Lung (tissue), 11 donors: ENCODE measurements at regions not wholly inside any gene's neighbourhood (a gene's known extent, or its start where the extent isn't known, plus 50 kb on each side); places are given as distances from the start of the nearest gene placed in this dataset.
A peak's percentile ranks its signal among the peaks of the same experiment; 100 is the strongest.

ENCODE experiments used
- ATAC-seq: fragments of 200-7000 bp; cut with Tn5 transposase; one replicate; pipeline ENCODE4 v1.9.1; 2020; ENCODE audit warnings: moderate number of reproducible peaks; ENCODE audit not compliant: insufficient read depth, low FRiP score
- DNase-seq, 3 donors: peaks; one replicate each; pipeline ENCODE4 v3.0.0-alpha.2; 2013 to 2017
- H3K27ac ChIP-seq, 2 donors: one replicate each; pipeline ENCODE4 v1.5.1; 2013; ENCODE audit warnings: mild to moderate bottlenecking in 2 of 2, moderate library complexity in 2 of 2, control low read depth in 1 of 2, inconsistent platforms in 1 of 2, low read depth in 1 of 2, low read length in 1 of 2
- H3K27me3 ChIP-seq, 3 donors: one replicate each; pipeline ENCODE4 v1.5.1; 2013; ENCODE audit warnings: low read length in 2 of 3; ENCODE audit not compliant: control insufficient read depth in 3 of 3, insufficient read depth in 3 of 3
- H3K36me3 ChIP-seq, 4 donors: one replicate each; pipeline ENCODE4 v1.5.1; 2013; ENCODE audit warnings: low read length in 4 of 4, mild to moderate bottlenecking in 1 of 4, moderate library complexity in 1 of 4; ENCODE audit not compliant: control insufficient read depth in 4 of 4, insufficient read depth in 4 of 4
- H3K4me1 ChIP-seq, 5 donors: one replicate each; pipeline ENCODE4 v1.5.1; 2013; ENCODE audit warnings: low read length in 5 of 5, mild to moderate bottlenecking in 2 of 5, moderate library complexity in 1 of 5; ENCODE audit not compliant: control insufficient read depth in 5 of 5, insufficient read depth in 5 of 5
- H3K4me3 ChIP-seq: one replicate; pipeline ENCODE4 v1.5.1; 2013; ENCODE audit warnings: mild to moderate bottlenecking, control low read depth, moderate library complexity
- H3K9ac ChIP-seq, 2 donors: one replicate each; pipeline ENCODE4 v1.5.1; 2013; ENCODE audit warnings: low read length in 2 of 2, control low read depth in 1 of 2; ENCODE audit not compliant: insufficient read depth in 1 of 2
- H3K9me3 ChIP-seq, 4 donors: one replicate each; pipeline ENCODE4 v1.5.1; 2013; ENCODE audit warnings: low read length in 3 of 4, mild to moderate bottlenecking in 1 of 4, moderate library complexity in 1 of 4; ENCODE audit not compliant: control insufficient read depth in 4 of 4, insufficient read depth in 3 of 4
- WGBS, 2 donors: extraction: QIAGEN DNeasy Blood & Tissue Kit; methylation state at CpG; one replicate each; pipeline ENCODE4 v1.1.7; 2013; 5-methylcytosine and 5-hydroxymethylcytosine counted together
- TF ChIP-seq, protein P1 (sequence below): IDR thresholded peaks from 2 replicates; pipeline ENCODE4 v1.5.1; 2012; ENCODE audit warnings: mild to moderate bottlenecking; ENCODE audit errors: control extremely low read depth, extremely low read depth
- donor health status: control.
- donor health status: control.
- donor health status: Bipolar disorder and iron deficiency.
- donor health status: healthy.
- donor health status: DM: yes; HTN: yes; CAD: no.

DNA sequence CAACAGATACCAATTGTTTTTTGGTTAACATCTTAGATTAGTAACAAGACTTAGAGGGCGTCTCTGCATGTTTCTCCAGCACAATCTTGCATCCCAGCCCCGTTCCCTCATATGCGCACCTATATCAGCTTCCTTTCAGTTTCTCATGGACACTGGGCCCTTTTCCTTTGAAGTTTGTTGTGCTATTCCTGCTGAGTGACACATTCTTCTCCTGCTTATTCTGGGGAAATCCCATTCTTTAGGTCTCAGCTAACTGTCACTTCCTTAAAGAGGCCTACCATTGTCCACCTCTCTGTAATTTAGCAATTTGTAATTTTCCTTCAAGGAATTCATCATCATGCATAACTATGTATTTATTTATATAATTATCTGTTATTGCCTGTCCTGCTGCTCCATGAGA lies 110.3 kb upstream of the STEAP1B start:
- H3K9me3 ChIP-seq: no peaks in the 10 kb centered on the region
- 87 to 89% methylated on average over 3 of the region's 3 CpGs for WGBS, 2 donors
- peaks cover 0 to 27% (median 0%) of the 10 kb centered on the region in 5 donors for H3K4me1 ChIP-seq
- no peaks in the 10 kb centered on the region for H3K27me3 ChIP-seq
- no peak for DNase-seq
- TF ChIP-seq, protein P1, sequence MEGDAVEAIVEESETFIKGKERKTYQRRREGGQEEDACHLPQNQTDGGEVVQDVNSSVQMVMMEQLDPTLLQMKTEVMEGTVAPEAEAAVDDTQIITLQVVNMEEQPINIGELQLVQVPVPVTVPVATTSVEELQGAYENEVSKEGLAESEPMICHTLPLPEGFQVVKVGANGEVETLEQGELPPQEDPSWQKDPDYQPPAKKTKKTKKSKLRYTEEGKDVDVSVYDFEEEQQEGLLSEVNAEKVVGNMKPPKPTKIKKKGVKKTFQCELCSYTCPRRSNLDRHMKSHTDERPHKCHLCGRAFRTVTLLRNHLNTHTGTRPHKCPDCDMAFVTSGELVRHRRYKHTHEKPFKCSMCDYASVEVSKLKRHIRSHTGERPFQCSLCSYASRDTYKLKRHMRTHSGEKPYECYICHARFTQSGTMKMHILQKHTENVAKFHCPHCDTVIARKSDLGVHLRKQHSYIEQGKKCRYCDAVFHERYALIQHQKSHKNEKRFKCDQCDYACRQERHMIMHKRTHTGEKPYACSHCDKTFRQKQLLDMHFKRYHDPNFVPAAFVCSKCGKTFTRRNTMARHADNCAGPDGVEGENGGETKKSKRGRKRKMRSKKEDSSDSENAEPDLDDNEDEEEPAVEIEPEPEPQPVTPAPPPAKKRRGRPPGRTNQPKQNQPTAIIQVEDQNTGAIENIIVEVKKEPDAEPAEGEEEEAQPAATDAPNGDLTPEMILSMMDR: no peak
- H3K9ac ChIP-seq: no peak overlapping the region
- H3K4me3 ChIP-seq: no peak overlapping the region
- H3K36me3 ChIP-seq: no peaks in the 10 kb centered on the region
- no peak for ATAC-seq
- H3K27ac ChIP-seq: no peak overlapping the region

DNA sequence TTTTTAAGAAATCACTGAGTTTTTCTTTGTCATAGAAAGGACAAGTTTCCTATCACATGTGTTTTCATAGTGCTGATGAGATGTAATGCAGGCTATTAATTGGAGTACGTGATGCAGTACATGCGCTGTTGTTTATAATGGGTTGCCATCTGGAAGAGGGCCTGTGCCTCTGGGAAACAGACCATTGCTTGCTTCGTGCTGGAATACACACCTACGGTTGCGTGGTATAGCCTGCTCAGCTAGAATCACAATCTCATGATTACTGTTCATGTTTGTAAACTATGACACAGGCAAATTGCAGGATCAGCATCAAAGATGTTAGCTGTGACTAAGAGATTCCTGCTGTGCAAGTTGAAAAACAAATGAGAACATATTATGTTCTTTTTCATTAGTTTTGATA lies 107.2 kb upstream of the STEAP1B start:
- Histone ChIP-seq H3K27me3 (no peaks in the 10 kb centered on the region), H3K9ac (no peak overlapping the region), H3K4me1 (peaks cover 0 to 26% (median 0%) of the 10 kb centered on the region in 5 donors), H3K27ac (no peak overlapping the region), H3K4me3 (no peak overlapping the region), H3K36me3 (no peaks in the 10 kb centered on the region), H3K9me3 (no peaks in the 10 kb centered on the region)
- ATAC-seq: no peak
- TF ChIP-seq, protein P1: no peak
- WGBS, 2 donors: 78 to 92% methylated on average over 5 of the region's 5 CpGs
- peak; percentile 58 to 91 (median 81) for DNase-seq

DNA sequence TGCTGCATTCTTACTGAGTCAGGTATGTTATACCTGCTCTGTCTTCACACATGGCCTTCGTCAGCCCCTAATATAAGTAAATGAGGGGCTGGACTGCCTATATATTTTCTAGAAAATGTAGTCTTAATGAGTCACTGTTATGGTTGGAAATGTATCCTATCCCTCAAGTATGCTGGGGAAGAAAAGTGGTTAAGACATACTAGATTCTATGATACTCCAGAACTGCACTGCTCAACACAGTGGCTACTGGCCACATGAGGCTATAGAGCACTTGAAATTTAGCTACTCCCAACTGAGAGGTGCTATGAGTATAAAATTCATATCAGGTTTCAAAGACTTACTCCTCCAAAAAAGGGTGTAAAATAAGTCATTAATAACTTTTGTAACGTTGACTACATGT lies 104.3 kb upstream of the STEAP1B start:
- no peaks in the 10 kb centered on the region for H3K36me3 ChIP-seq
- H3K27me3 ChIP-seq: no peaks in the 10 kb centered on the region
- H3K4me3 ChIP-seq: no peak overlapping the region
- no peak overlapping the region for H3K9ac ChIP-seq
- no peaks in the 10 kb centered on the region for H3K9me3 ChIP-seq
- 83 to 89% methylated on average over 2 of the region's 2 CpGs for WGBS, 2 donors
- ATAC-seq (no peak), DNase-seq (no peak)
- H3K27ac ChIP-seq: no peak overlapping the region
- peaks cover 0 to 22% (median 3%) of the 10 kb centered on the region in 5 donors for H3K4me1 ChIP-seq
- TF ChIP-seq, protein P1: no peak

DNA sequence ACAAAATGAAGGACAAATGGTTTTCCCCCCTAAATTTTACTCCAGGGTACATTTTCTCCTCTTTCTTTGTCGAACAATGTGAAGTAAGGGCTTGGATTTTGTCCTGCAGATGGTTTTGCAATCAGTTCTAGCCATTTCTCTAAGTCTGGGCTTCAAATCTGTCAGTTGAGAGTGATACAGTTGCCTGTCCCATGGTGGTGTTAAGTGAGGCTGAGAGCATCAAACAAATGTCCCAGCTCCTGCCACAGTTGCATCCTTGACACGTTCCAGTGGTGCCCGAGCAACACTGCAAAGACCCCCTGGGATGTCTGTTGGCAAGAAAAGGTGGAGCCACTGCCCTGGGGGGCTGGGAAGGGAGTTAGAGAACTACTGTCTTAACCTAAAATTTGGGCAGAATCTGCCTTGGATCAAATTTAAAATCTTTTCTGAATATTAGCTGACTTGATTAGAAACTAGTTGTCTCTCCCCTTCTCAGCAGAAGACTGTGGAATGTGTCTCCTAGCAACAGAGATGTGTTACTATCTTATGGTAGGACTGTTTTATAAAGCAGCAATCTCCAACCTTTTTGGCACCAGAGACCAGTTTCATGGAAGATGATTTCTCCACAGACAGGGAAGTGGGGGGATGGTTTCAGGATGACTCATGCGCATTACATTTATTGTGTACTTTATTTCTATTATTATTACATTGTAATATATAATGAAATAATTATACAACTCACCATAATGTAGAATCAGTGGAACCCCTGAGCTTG lies 102.0 kb upstream of the STEAP1B start:
- DNase-seq (peak; percentile 27 to 69 (median 65)), ATAC-seq (peak; percentile 11)
- Histone ChIP-seq H3K4me1 (peaks cover 0 to 11% (median 3%) of the 10 kb centered on the region in 5 donors), H3K9me3 (no peaks in the 10 kb centered on the region), H3K27ac (no peak overlapping the region), H3K27me3 (no peaks in the 10 kb centered on the region), H3K4me3 (no peak overlapping the region), H3K9ac (no peak overlapping the region), H3K36me3 (no peaks in the 10 kb centered on the region)
- TF ChIP-seq, protein P1: no peak
- 79 to 90% methylated on average over 4 of the region's 4 CpGs for WGBS, 2 donors
